ENCODE measurements at regions not wholly inside any gene's neighbourhood (a gene's known extent, or its start where the extent isn't known, plus 50 kb on each side); places are given as distances from the start of the nearest gene placed in this dataset.

DNA sequence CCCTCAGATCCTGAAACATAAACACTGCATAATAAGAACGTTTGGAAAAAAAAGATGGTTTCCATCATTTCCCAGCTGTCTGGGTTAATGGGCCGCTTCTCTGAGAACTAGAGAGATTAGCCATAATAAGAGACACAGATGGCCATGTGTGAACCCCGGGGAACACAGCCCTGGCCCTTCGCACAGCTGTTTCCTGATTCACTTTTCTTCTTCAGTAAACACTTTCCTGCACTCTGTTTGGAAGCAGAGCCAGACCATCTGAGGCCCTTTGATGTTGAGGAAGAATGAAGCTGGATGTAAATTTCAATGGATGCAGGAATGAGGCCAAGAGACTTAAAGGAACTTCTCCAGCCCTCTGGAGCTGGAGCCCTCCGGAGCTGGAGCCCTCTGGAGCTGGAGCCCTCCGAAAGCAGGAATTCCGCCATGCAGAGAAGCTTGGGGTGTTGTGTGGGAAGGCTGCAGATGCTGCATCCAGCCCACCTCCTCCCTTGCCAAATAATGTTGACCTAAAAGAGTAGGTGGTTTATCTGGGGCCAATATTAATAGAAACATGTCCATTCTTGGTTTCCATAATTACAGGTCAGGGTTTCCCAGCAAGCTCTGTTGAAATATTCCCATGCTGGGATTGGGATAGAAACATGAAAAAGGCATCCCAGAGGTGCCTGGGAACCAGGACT lies 218.9 kb downstream of the NXNL2 start:
- TF ChIP-seq, protein P1, sequence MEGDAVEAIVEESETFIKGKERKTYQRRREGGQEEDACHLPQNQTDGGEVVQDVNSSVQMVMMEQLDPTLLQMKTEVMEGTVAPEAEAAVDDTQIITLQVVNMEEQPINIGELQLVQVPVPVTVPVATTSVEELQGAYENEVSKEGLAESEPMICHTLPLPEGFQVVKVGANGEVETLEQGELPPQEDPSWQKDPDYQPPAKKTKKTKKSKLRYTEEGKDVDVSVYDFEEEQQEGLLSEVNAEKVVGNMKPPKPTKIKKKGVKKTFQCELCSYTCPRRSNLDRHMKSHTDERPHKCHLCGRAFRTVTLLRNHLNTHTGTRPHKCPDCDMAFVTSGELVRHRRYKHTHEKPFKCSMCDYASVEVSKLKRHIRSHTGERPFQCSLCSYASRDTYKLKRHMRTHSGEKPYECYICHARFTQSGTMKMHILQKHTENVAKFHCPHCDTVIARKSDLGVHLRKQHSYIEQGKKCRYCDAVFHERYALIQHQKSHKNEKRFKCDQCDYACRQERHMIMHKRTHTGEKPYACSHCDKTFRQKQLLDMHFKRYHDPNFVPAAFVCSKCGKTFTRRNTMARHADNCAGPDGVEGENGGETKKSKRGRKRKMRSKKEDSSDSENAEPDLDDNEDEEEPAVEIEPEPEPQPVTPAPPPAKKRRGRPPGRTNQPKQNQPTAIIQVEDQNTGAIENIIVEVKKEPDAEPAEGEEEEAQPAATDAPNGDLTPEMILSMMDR (IDR thresholded peaks at IDR 0.05; ENCODE audit: extremely low read depth in 1 of 2, insufficient read depth in 1 of 2, low read depth in 1 of 2, low read length in 2 of 2): no peak
- TF ChIP-seq POLR2AphosphoS5 (IDR thresholded peaks at IDR 0.05; ENCODE audit: insufficient read depth, low read depth, low read length) (no peak), JUN (IDR thresholded peaks at IDR 0.05; ENCODE audit: borderline replicate concordance, insufficient read depth, insufficient read length, low read depth) (no peak), EZH2 (IDR thresholded peaks at IDR 0.05; ENCODE audit: borderline replicate concordance, low read depth, low read length, severe bottlenecking) (no peak)

Data from endothelial cell of umbilical vein (primary cell).